ENCODE measurements at regions not wholly inside any gene's neighbourhood (a gene's known extent, or its start where the extent isn't known, plus 50 kb on each side); places are given as distances from the start of the nearest gene placed in this dataset.

GRCh38 chr18:43825768-43826167, 548.5 kb upstream of the SYT4 start:
- no peak for TF ChIP-seq CTCF (IDR thresholded peaks at IDR 0.05)
- no peak for TF ChIP-seq POLR2A (IDR thresholded peaks at IDR 0.05)
- TF ChIP-seq EP300 (IDR thresholded peaks at IDR 0.05) = no peak
